SK-N-SH (cell line): ENCODE measurements at regions not wholly inside any gene's neighbourhood (a gene's known extent, or its start where the extent isn't known, plus 50 kb on each side); places are given as distances from the start of the nearest gene placed in this dataset.

ENCODE experiments used
- CTCF ChIA-PET: fragments of 300-600, 350-600 bp; formaldehyde crosslinking; extraction: SDS; loops from one replicate; lab custom pipeline; 2021; lab: Yijun Ruan, JAX
- POLR2A ChIA-PET: fragments of 350-600 bp; sonication (Branson Sonifier 250); formaldehyde crosslinking; extraction: SDS; loops from one replicate; lab custom pipeline; 2020; ENCODE audit warnings: antibody characterized with exemption, inconsistent platforms; lab: Yijun Ruan, JAX
- DNase-seq: peaks from one replicate; pipeline ENCODE4 v3.0.0; 2012
- H2AFZ ChIP-seq: fragments of 200-600 bp; sonication (generic); 2 replicates; pipeline ENCODE4 v1.8.1; 2016; ENCODE audit warnings: antibody characterized with exemption, mild to moderate bottlenecking, low read depth
- H3F3A ChIP-seq: fragments of 200-600 bp; sonication (generic); replicated peaks from 2 replicates; pipeline ENCODE3; 2016; ENCODE audit warnings: antibody characterized with exemption, mild to moderate bottlenecking; ENCODE audit not compliant: insufficient read depth
- H3K27ac ChIP-seq, 2 experiments: fragments of 200-500 bp in 1 of 2; fragments of 200-600 bp in 1 of 2; sonication (Bioruptor generic) in 1 of 2; sonication (generic), shearing (Covaris generic) in 1 of 2; 2 replicates each; pipeline versions ENCODE4 v1.5.1 to v1.6.1; 2014 to 2016; ENCODE audit warnings: low read depth in 2 of 2, inconsistent platforms in 1 of 2, low read length in 1 of 2, mild to moderate bottlenecking in 1 of 2, mixed read lengths in 1 of 2
- H3K27me3 ChIP-seq: fragments of 200-600 bp; sonication (generic), shearing (Covaris generic); 2 replicates; pipeline ENCODE4 v1.6.1; 2016; ENCODE audit warnings: mixed run types; ENCODE audit not compliant: insufficient read depth
- H3K36me3 ChIP-seq, 2 experiments: fragments of 200-500 bp in 1 of 2; fragments of 200-600 bp in 1 of 2; sonication (Bioruptor generic) in 1 of 2; sonication (generic) in 1 of 2; replicated peaks in 1 of 2; 2 replicates each; pipeline versions ENCODE3 to v1.5.1; 2014 to 2016; ENCODE audit warnings: low read length in 1 of 2, mild to moderate bottlenecking in 1 of 2; ENCODE audit not compliant: insufficient read depth in 2 of 2, control insufficient read depth in 1 of 2
- H3K4me1 ChIP-seq, 2 experiments: fragments of 200-500 bp in 1 of 2; fragments of 200-600 bp in 1 of 2; sonication (Bioruptor generic) in 1 of 2; sonication (generic), shearing (Covaris generic) in 1 of 2; 2 replicates each; pipeline versions ENCODE4 v1.5.1 to v1.6.1; 2014 to 2016; ENCODE audit warnings: low read depth in 1 of 2, low read length in 1 of 2, mixed run types in 1 of 2; ENCODE audit not compliant: insufficient read depth in 2 of 2, control insufficient read depth in 1 of 2
- H3K4me2 ChIP-seq: fragments of 200-600 bp; sonication (generic), shearing (Covaris generic); 2 replicates; pipeline ENCODE4 v1.6.1; 2017; ENCODE audit warnings: mixed run types
- H3K4me3 ChIP-seq, 2 experiments: fragments of 200-500 bp in 1 of 2; fragments of 200-600 bp in 1 of 2; sonication (Bioruptor generic) in 1 of 2; sonication (generic), shearing (Covaris generic) in 1 of 2; 2 replicates each; pipeline versions ENCODE4 v1.5.1 to v1.8.1; 2014 to 2016; ENCODE audit warnings: low read depth in 2 of 2, inconsistent platforms in 1 of 2, low read length in 1 of 2, mild to moderate bottlenecking in 1 of 2, mixed read lengths in 1 of 2, moderate library complexity in 1 of 2
- H3K79me2 ChIP-seq: fragments of 200-600 bp; sonication (generic); 2 replicates; pipeline ENCODE4 v1.8.1; 2017; ENCODE audit warnings: mild to moderate bottlenecking; ENCODE audit not compliant: insufficient read depth
- H3K9ac ChIP-seq: fragments of 200-600 bp; sonication (generic); 2 replicates; pipeline ENCODE4 v1.6.1; 2017; ENCODE audit warnings: mixed run types
- H3K9me2 ChIP-seq: fragments of 200-600 bp; sonication (generic); 2 replicates; pipeline ENCODE4 v1.6.1; 2017; ENCODE audit warnings: mixed run types
- H3K9me3 ChIP-seq: fragments of 200-600 bp; sonication (generic); 2 replicates; pipeline ENCODE4 v1.6.1; 2017; ENCODE audit warnings: mixed run types, mild to moderate bottlenecking, moderate library complexity
- H4K20me1 ChIP-seq: fragments of 200-600 bp; sonication (generic); 2 replicates; pipeline ENCODE4 v1.6.1; 2017; ENCODE audit warnings: mild to moderate bottlenecking, mixed run types; ENCODE audit not compliant: insufficient read depth
- CHD2 ChIP-seq: fragments of 150-350 bp; IDR thresholded peaks from 2 replicates; pipeline ENCODE4 v1.6.1; 2018; ENCODE audit warnings: low read length; ENCODE audit not compliant: partially characterized antibody
- CTCF ChIP-seq: fragments of 200-600 bp; sonication (generic); IDR thresholded peaks from 2 replicates; pipeline ENCODE4 v1.6.1; 2017; ENCODE audit warnings: antibody characterized with exemption, mild to moderate bottlenecking, moderate library complexity
- FOXJ3 ChIP-seq: sonication (generic); formaldehyde crosslinking; IDR thresholded peaks from 2 replicates; pipeline ENCODE4 v1.5.1; 2020; ENCODE audit warnings: mild to moderate bottlenecking, missing genetic modification reagents
- FOXM1 ChIP-seq: IDR thresholded peaks from 2 replicates; pipeline ENCODE4 v1.4.0; 2012; ENCODE audit warnings: low read depth, mild to moderate bottlenecking
- GATA2 ChIP-seq: sonication (generic); formaldehyde crosslinking; IDR thresholded peaks from 2 replicates; pipeline ENCODE4 v1.5.0; 2020; ENCODE audit warnings: mild to moderate bottlenecking, missing genetic modification reagents
- MAX ChIP-seq: IDR thresholded peaks from 2 replicates; pipeline ENCODE4 v1.4.0; 2012; ENCODE audit warnings: low read depth
- MEF2A ChIP-seq: IDR thresholded peaks from 2 replicates; pipeline ENCODE4 v1.4.0; 2012; ENCODE audit warnings: low read depth, borderline replicate concordance
- NFIC ChIP-seq: IDR thresholded peaks from 2 replicates; pipeline ENCODE4 v1.4.0; 2012; ENCODE audit warnings: borderline replicate concordance
- RCOR1 ChIP-seq: fragments of 150-350 bp; IDR thresholded peaks from 2 replicates; pipeline ENCODE4 v1.6.1; 2017; ENCODE audit warnings: antibody characterized with exemption, low read length
- SIN3A ChIP-seq: IDR thresholded peaks from 2 replicates; pipeline ENCODE4 v1.6.1; 2012; ENCODE audit warnings: low read depth, mild to moderate bottlenecking, low read length, moderate library complexity, borderline replicate concordance
- TCF12 ChIP-seq: IDR thresholded peaks from 2 replicates; pipeline ENCODE4 v1.4.0; 2012
- USF2 ChIP-seq: fragments of 150-350 bp; IDR thresholded peaks from 2 replicates; pipeline ENCODE4 v1.6.1; 2017; ENCODE audit warnings: antibody characterized with exemption, low read length, low read depth, borderline replicate concordance
- WGBS: methylation state at CpG from one replicate; pipeline ENCODE4 v1.1.6; 2017; ENCODE audit warnings: low lambda C conversion rate; 5-methylcytosine and 5-hydroxymethylcytosine counted together

- DNase-seq = no peak
- no peak overlapping the region for H2AFZ ChIP-seq
- TF ChIP-seq TCF12 (no peak), CHD2 (no peak), NFIC (no peak), RCOR1 (no peak), FOXJ3 (CRISPR knock-in tag) (no peak), FOXM1 (no peak), SIN3A (no peak)
- no peaks in the 10 kb centered on the region for H3K27me3 ChIP-seq
- H3K79me2 ChIP-seq = no peaks in the 10 kb centered on the region
- CTCF ChIA-PET = no interaction called here
- H3K9me3 ChIP-seq = no peaks in the 10 kb centered on the region
- no peaks in the 10 kb centered on the region for H3K36me3 ChIP-seq
- H3F3A ChIP-seq = no peaks in the 10 kb centered on the region
- no peak overlapping the region for H3K9ac ChIP-seq
- no peak overlapping the region for H3K4me3 ChIP-seq
- H3K9me2 ChIP-seq = no peaks in the 10 kb centered on the region
- H4K20me1 ChIP-seq = no peaks in the 10 kb centered on the region
- H3K27ac ChIP-seq = no peak overlapping the region
- 15% methylated on average over 1 of the region's 1 CpG for WGBS
- no peak overlapping the region for H3K4me2 ChIP-seq
- no peaks in the 10 kb centered on the region for H3K4me1 ChIP-seq
- POLR2A ChIA-PET = no interaction called here
These were observed 238.8 kb upstream of the PCDH10 start for GRCh38 chr4:132910229-132910748.

- Histone ChIP-seq H4K20me1 (no peaks in the 10 kb centered on the region), H3K4me1 (no peaks in the 10 kb centered on the region), H3K27me3 (no peaks in the 10 kb centered on the region), H3K27ac (no peak overlapping the region), H2AFZ (no peak overlapping the region), H3K79me2 (no peaks in the 10 kb centered on the region), H3K9me2 (no peaks in the 10 kb centered on the region), H3F3A (no peaks in the 10 kb centered on the region), H3K4me2 (no peak overlapping the region), H3K9me3 (no peaks in the 10 kb centered on the region), H3K4me3 (no peak overlapping the region), H3K36me3 (no peaks in the 10 kb centered on the region), H3K9ac (no peak overlapping the region)
- DNase-seq = no peak
- CTCF ChIA-PET = no interaction called here
- POLR2A ChIA-PET = no interaction called here
- TF ChIP-seq USF2 (no peak), MEF2A (no peak), GATA2 (CRISPR knock-in tag) (no peak), CTCF (no peak), MAX (no peak)
- 9% methylated on average over 1 of the region's 1 CpG for WGBS
These were observed 231.0 kb upstream of the PCDH10 start for GRCh38 chr4:132918096-132918495.
